SK-N-SH treated with all-trans-retinoic acid at 6 μM for 48 hours (cell line): ENCODE measurements at regions not wholly inside any gene's neighbourhood (a gene's known extent, or its start where the extent isn't known, plus 50 kb on each side); places are given as distances from the start of the nearest gene placed in this dataset.

Source experiments
- ZC3H10 ChIP-seq: fragments of 250-450 bp; sonication (Bioruptor Pico); IDR thresholded peaks from 2 replicates; pipeline ENCODE4 v1.5.1; 2021; ENCODE audit warnings: mild to moderate bottlenecking, moderate library complexity
- ZNF8 ChIP-seq: fragments of 450-650 bp; formaldehyde crosslinking; IDR thresholded peaks from 2 replicates; pipeline ENCODE4 v1.5.0; 2020; ENCODE audit warnings: mild to moderate bottlenecking, moderate library complexity

DNA sequence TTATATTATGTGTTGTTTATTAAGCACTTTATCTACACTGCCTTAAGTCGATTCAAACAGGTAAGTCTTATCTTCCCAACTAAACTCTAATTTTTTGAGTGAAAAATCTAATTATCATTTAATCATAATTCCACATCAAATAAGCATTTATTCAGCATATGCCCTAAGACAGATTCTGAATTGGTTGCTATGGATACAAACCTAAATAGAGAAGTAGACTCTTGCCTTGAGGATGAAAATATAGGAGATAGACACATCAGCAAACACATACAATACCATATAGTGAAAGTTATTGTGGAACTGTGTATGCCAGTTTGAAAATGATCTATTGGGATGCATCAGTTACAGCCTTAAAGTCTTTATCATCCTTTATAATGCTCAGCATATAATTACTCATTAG lies 1679.9 kb downstream of the SLITRK1 start:
- TF ChIP-seq ZC3H10 (no peak), ZNF8 (CRISPR knock-in tag) (no peak)
